ENCODE measurements at regions not wholly inside any gene's neighbourhood (a gene's known extent, or its start where the extent isn't known, plus 50 kb on each side); places are given as distances from the start of the nearest gene placed in this dataset.

DNA sequence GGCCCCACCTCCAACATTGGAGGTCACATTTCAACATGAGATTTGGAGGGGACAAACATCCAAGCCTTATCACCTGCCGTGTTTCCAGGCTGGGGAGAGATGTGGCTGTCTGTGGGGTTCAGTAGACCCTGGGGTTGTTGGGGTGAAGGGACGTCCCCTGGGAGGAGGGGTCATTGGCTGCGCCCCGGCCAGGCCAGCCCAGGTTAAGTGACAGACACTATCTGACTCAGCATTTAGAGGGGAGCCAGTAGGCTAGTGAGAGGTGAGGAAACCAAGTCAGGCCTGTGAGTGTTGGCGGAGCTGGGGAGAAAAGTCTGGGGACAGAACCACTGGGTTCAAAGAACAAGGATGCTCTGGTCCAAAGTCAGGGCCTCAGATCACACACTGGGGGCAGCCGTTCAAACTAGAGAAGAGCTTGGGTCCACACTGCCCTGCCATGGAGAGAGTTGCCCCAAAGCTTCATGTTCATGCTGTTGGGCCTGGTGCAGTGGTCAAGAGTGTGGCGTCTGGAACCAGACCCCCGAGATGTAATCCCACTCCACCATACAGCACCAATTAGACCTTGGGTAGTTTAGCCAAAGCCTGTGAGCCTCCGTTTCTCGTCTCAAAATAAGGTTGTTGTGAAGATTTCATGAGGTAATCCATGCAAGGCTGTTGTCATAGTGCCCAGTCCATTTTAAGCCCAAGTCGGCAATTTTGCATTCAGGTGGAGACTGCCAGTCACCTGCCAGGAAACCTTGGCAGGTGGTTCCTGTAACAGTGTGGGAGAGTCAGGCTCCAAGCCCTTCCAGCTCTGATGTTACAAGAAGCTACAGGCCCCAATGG, 1289.6 kb downstream of the TBC1D22A start:
- Histone ChIP-seq H3K79me2 (replicated peaks; ENCODE audit: insufficient read depth) (no peaks in the 10 kb centered on the region), H4K20me1 (replicated peaks; ENCODE audit: insufficient read depth) (no peaks in the 10 kb centered on the region), H3K4me2 (no peak overlapping the region), H3K27ac (ENCODE audit: low read depth) (no peak overlapping the region), H2AFZ (no peak overlapping the region), H3K4me1 (ENCODE audit: insufficient read depth) (no peaks in the 10 kb centered on the region), H3K4me3 (no peak overlapping the region), H3K9me2 (ENCODE audit: insufficient read depth) (no peaks in the 10 kb centered on the region), H3F3A (replicated peaks; ENCODE audit: low read depth) (no peaks in the 10 kb centered on the region), H3K36me3 (ENCODE audit: insufficient read depth) (no peaks in the 10 kb centered on the region), H3K27me3 (ENCODE audit: insufficient read depth) (no peaks in the 10 kb centered on the region)
- TF ChIP-seq, protein P1, sequence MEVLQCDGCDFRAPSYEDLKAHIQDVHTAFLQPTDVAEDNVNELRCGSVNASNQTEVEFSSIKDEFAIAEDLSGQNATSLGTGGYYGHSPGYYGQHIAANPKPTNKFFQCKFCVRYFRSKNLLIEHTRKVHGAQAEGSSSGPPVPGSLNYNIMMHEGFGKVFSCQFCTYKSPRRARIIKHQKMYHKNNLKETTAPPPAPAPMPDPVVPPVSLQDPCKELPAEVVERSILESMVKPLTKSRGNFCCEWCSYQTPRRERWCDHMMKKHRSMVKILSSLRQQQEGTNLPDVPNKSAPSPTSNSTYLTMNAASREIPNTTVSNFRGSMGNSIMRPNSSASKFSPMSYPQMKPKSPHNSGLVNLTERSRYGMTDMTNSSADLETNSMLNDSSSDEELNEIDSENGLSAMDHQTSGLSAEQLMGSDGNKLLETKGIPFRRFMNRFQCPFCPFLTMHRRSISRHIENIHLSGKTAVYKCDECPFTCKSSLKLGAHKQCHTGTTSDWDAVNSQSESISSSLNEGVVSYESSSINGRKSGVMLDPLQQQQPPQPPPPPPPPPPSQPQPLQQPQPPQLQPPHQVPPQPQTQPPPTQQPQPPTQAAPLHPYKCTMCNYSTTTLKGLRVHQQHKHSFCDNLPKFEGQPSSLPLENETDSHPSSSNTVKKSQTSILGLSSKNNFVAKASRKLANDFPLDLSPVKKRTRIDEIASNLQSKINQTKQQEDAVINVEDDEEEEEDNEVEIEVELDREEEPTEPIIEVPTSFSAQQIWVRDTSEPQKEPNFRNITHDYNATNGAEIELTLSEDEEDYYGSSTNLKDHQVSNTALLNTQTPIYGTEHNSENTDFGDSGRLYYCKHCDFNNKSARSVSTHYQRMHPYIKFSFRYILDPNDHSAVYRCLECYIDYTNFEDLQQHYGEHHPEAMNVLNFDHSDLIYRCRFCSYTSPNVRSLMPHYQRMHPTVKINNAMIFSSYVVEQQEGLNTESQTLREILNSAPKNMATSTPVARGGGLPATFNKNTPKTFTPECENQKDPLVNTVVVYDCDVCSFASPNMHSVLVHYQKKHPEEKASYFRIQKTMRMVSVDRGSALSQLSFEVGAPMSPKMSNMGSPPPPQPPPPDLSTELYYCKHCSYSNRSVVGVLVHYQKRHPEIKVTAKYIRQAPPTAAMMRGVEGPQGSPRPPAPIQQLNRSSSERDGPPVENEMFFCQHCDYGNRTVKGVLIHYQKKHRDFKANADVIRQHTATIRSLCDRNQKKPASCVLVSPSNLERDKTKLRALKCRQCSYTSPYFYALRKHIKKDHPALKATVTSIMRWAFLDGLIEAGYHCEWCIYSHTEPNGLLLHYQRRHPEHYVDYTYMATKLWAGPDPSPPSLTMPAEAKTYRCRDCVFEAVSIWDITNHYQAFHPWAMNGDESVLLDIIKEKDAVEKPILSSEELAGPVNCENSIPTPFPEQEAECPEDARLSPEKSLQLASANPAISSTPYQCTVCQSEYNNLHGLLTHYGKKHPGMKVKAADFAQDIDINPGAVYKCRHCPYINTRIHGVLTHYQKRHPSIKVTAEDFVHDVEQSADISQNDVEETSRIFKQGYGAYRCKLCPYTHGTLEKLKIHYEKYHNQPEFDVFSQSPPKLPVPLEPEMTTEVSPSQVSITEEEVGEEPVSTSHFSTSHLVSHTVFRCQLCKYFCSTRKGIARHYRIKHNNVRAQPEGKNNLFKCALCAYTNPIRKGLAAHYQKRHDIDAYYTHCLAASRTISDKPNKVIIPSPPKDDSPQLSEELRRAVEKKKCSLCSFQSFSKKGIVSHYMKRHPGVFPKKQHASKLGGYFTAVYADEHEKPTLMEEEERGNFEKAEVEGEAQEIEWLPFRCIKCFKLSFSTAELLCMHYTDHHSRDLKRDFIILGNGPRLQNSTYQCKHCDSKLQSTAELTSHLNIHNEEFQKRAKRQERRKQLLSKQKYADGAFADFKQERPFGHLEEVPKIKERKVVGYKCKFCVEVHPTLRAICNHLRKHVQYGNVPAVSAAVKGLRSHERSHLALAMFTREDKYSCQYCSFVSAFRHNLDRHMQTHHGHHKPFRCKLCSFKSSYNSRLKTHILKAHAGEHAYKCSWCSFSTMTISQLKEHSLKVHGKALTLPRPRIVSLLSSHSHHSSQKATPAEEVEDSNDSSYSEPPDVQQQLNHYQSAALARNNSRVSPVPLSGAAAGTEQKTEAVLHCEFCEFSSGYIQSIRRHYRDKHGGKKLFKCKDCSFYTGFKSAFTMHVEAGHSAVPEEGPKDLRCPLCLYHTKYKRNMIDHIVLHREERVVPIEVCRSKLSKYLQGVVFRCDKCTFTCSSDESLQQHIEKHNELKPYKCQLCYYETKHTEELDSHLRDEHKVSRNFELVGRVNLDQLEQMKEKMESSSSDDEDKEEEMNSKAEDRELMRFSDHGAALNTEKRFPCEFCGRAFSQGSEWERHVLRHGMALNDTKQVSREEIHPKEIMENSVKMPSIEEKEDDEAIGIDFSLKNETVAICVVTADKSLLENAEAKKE (CRISPR knock-in tag; IDR thresholded peaks at IDR 0.05), result no peak
- Mint-ChIP-seq H3K27me3 (ENCODE audit: insufficient read depth, low read depth, poor library complexity) (peaks cover 3% of the 10 kb centered on the region), H3K4me3 (no peak overlapping the region), H3K36me3 (ENCODE audit: low read depth) (no peaks in the 10 kb centered on the region), H3K4me1 (no peaks in the 10 kb centered on the region), H3K9me3 (no peaks in the 10 kb centered on the region; the same call in 2 of the 3 replicates), H3K27ac (no peak overlapping the region)
- no peak for DNase-seq (ENCODE audit: low spot score)
- ATAC-seq, result no peak

DNA sequence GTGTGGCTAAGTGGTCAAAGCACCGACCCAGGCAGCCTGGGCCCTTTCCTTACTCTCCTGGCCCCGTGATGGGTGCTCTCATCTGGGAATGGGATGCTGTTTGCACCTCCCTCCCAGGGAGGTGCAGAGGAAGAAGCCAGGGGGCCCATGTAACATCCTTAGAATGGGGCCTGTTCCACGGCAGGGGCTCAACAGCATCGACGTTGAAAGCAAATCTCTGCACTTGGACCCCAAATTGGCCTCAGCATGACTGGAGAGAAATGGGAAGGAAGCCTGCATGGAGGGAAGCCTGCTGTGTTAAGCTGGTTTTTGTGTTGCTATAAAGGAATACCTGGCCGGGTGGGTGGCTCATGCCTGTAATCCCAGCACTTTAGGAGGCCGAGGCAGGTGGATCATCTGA, 1288.4 kb downstream of the TBC1D22A start:
- ATAC-seq, result no peak
- H3F3A ChIP-seq (replicated peaks; ENCODE audit: low read depth), result no peaks in the 10 kb centered on the region
- TF ChIP-seq ZNF331 (CRISPR knock-in tag; IDR thresholded peaks at IDR 0.05; ENCODE audit: low read depth), result no peak
- TF ChIP-seq EZH2 (IDR thresholded peaks at IDR 0.05; ENCODE audit: low read depth, unreplicated experiment), result no peak
- TF ChIP-seq CTCF (conservative IDR thresholded peaks at IDR 0.05; ENCODE audit: low read depth in 2 of 2), result no peak
- TF ChIP-seq REST (IDR thresholded peaks at IDR 0.05; ENCODE audit: unreplicated experiment), result no peak
- no peak for TF ChIP-seq STAT1 (IDR thresholded peaks at IDR 0.05; ENCODE audit: unreplicated experiment)
- Mint-ChIP-seq H3K4me3 (no peak overlapping the region), H3K27ac (no peak overlapping the region), H3K36me3 (ENCODE audit: low read depth) (no peaks in the 10 kb centered on the region), H3K9me3 (no peaks in the 10 kb centered on the region; the same call in 2 of the 3 replicates), H3K4me1 (no peaks in the 10 kb centered on the region), H3K27me3 (ENCODE audit: insufficient read depth, low read depth, poor library complexity) (peaks cover 3% of the 10 kb centered on the region)
- H3K36me3 ChIP-seq (ENCODE audit: insufficient read depth), result no peaks in the 10 kb centered on the region
- no peak overlapping the region for H3K4me2 ChIP-seq
- H2AFZ ChIP-seq, result no peak overlapping the region
- no peaks in the 10 kb centered on the region for H4K20me1 ChIP-seq (replicated peaks; ENCODE audit: insufficient read depth)
- no peak overlapping the region for H3K4me3 ChIP-seq
- no peaks in the 10 kb centered on the region for H3K79me2 ChIP-seq (replicated peaks; ENCODE audit: insufficient read depth)
- H3K27ac ChIP-seq (ENCODE audit: low read depth), result no peak overlapping the region
- no peaks in the 10 kb centered on the region for H3K4me1 ChIP-seq (ENCODE audit: insufficient read depth)
- H3K9me2 ChIP-seq (ENCODE audit: insufficient read depth), result no peaks in the 10 kb centered on the region
- no peak for DNase-seq (ENCODE audit: low spot score)
- H3K27me3 ChIP-seq (ENCODE audit: insufficient read depth), result no peaks in the 10 kb centered on the region

All from GM23338 (cell line).